ENCODE measurements at regions not wholly inside any gene's neighbourhood (a gene's known extent, or its start where the extent isn't known, plus 50 kb on each side); places are given as distances from the start of the nearest gene placed in this dataset.
A peak's percentile ranks its signal among the peaks of the same experiment; 100 is the strongest.

DNA sequence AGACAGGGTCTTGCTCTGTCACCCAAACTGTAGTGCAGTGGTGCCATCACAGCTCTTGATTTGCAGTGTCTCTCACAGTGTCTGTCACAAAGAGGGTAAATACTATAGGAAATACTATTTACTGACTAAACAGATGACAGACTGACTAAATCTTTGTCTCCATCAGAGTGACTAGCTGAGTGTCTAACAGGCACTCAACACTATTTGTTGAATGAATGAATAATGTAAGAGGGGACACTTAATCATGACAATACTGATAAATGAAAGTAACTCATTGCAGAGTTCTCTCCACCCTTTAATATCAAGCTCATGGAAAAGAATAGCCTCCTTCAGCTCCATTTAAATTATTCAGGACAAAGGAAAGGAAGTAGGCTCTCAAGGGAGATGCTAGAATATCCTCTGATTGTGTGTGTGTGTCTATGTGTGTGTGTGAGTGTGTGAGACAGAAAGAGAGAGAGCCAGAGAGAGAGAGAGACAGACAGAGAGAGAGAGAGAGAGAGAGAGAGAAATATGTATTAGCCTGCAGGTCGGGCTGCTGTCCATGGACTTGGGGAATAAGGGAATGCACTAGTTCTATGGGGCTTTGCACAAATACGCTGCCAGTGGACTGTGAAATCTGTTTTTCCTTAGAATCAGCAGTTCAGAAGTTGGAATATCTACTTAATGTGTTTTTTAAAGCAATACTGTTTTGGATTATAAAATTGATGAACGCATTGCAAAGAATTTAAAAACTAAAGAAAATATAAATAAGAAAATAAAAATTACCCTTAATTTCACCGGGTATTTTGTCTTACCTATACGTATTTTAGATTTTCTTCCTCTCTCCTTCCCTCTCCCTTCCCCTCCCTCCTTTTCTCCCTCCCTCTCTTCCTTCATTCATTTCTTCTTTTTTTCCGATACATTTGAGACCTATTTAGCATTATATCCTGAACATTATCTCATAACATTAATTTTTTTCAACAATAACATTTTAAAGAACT, 132.9 kb upstream of the LRIG1 start:
- DNase-seq (no peak), ATAC-seq (peak in 2 of 4 donors; percentile 34 to 84)
- H3K9me3 ChIP-seq = no peaks in the 10 kb centered on the region
- no peaks in the 10 kb centered on the region for H3K27me3 ChIP-seq
- no peak overlapping the region for H3K4me3 ChIP-seq
- intact Hi-C loops (cut with DNase I) = no loop called here
- peaks cover 0 to 8% (median 0%) of the 10 kb centered on the region in 12 donors for H3K4me1 ChIP-seq
- no peak overlapping the region for H3K27ac ChIP-seq
- 70 to 78% (median 73%) methylated on average over 6 of the region's 6 CpGs for WGBS, 4 donors
- TF ChIP-seq CTCF (IDR thresholded peaks at IDR 0.05) (no peak), POLR2A (IDR thresholded peaks at IDR 0.05) (no peak)
- no peaks in the 10 kb centered on the region for H3K36me3 ChIP-seq

DNA sequence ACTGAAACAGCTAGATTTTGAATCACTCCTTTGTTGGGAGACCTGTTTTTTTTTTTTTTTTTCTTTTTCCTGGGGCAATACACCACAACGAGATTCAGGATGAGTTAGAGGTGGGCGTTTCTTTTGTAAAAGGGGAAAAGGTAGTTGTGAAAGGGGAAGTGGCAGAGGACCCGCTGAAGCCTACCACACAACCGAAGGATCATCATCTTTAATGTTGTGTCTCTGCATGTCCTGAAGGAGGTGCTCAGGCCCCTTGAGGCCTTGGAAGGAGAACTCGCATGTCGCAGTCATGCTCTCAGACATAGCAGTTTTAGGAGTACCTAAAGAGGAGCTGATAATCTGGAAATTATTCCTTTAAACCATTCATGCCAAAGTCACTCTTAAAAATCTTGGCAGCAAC, 137.9 kb upstream of the LRIG1 start:
- H3K27ac ChIP-seq = no peak overlapping the region
- 61 to 68% (median 67%) methylated on average over 6 of the region's 6 CpGs for WGBS, 4 donors
- ATAC-seq = no peak
- H3K4me1 ChIP-seq = peaks cover 0 to 6% (median 0%) of the 10 kb centered on the region in 12 donors
- no peak for DNase-seq
- H3K4me3 ChIP-seq = no peak overlapping the region
- H3K9me3 ChIP-seq = no peaks in the 10 kb centered on the region
- intact Hi-C loops (cut with DNase I) = no loop called here
- H3K27me3 ChIP-seq = no peaks in the 10 kb centered on the region
- no peaks in the 10 kb centered on the region for H3K36me3 ChIP-seq
- TF ChIP-seq CTCF (IDR thresholded peaks at IDR 0.05) (no peak), POLR2A (IDR thresholded peaks at IDR 0.05) (no peak)

GRCh38 chr3:66639809-66640356, 139.1 kb upstream of the LRIG1 start:
- H3K27me3 ChIP-seq = no peaks in the 10 kb centered on the region
- H3K4me1 ChIP-seq = no peaks in the 10 kb centered on the region
- intact Hi-C loops (cut with DNase I) = no loop called here
- H3K27ac ChIP-seq = no peak overlapping the region
- 91 to 98% (median 95%) methylated on average over 3 of the region's 3 CpGs for WGBS, 4 donors
- ATAC-seq (no peak), DNase-seq (no peak)
- peaks cover 0 to 10% (median 1%) of the 10 kb centered on the region in 12 donors for H3K9me3 ChIP-seq
- no peaks in the 10 kb centered on the region for H3K36me3 ChIP-seq
- H3K4me3 ChIP-seq = no peak overlapping the region
- TF ChIP-seq CTCF (IDR thresholded peaks at IDR 0.05) = no peak
- no peak for TF ChIP-seq POLR2A (IDR thresholded peaks at IDR 0.05)

DNA sequence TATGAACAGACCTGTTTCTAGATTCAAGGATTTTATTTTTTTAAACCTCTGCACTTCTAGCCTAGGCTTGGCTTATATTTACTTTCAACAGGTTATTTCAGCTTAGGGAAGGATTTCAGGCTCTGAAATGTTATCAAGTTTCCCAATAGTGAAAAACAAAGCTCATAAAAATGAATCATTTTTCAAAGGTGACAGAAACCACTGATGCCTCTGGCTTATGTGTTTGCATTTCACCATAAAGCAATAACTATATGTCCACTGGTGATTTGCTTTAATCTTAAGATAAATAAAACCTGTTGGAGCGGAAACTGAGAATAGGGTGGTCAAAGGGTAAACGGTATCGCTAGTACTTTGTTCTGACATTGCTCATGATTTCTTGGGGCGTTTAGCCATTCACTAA, 141.2 kb upstream of the LRIG1 start:
- Histone ChIP-seq H3K27me3 (no peaks in the 10 kb centered on the region), H3K9me3 (peaks cover 0 to 27% (median 10%) of the 10 kb centered on the region in 12 donors), H3K4me3 (no peak overlapping the region), H3K4me1 (no peaks in the 10 kb centered on the region), H3K36me3 (no peaks in the 10 kb centered on the region), H3K27ac (no peak overlapping the region)
- no peak for ATAC-seq
- no peak for TF ChIP-seq CTCF (IDR thresholded peaks at IDR 0.05)
- no peak for TF ChIP-seq POLR2A (IDR thresholded peaks at IDR 0.05)
- WGBS, 4 donors = 94 to 97% (median 94%) methylated on average over 4 of the region's 4 CpGs
- intact Hi-C loops (cut with DNase I) = no loop called here
- DNase-seq = no peak

Data from heart left ventricle (tissue), 16 donors.